Endothelial cell of umbilical vein (primary cell): ENCODE measurements at regions not wholly inside any gene's neighbourhood (a gene's known extent, or its start where the extent isn't known, plus 50 kb on each side); places are given as distances from the start of the nearest gene placed in this dataset.

Experiments
- BruUV-seq: library from RNA; stranded (reverse); fragments of 400-500 nt; replicated peaks from 2 replicates; lab custom pipeline; 2021; lab: Mats Ljungman, UMichigan
- CTCF ChIA-PET: fragments of 300-600, 350-600 bp; sonication (Branson Sonifier 250); formaldehyde crosslinking; loops from one replicate; lab custom pipeline; 2021; ENCODE audit warnings: antibody characterized with exemption, inconsistent platforms; lab: Charles Lee
- POLR2A ChIA-PET: fragments of 300-600, 350-600 bp; sonication (Branson Sonifier 250); formaldehyde crosslinking; loops from one replicate; lab custom pipeline; 2021; ENCODE audit warnings: antibody characterized with exemption, inconsistent platforms; lab: Charles Lee
- DNase-seq: peaks from one replicate; pipeline ENCODE4 v3.0.0-alpha.2; 2011; ENCODE audit warnings: low read depth, low spot score
- FAIRE-seq: peaks from 2 replicates; lab custom pipeline; 2011; peaks lifted over from hg19 to GRCh38; lab: Jason Lieb, UNC
- H2AFZ ChIP-seq: 2 replicates; pipeline ENCODE4 v1.6.0; 2012; ENCODE audit warnings: low read depth, low read length, control low read depth, inconsistent platforms
- H3K27ac ChIP-seq: 2 replicates; pipeline ENCODE4 v1.5.1; 2011; ENCODE audit warnings: low read depth, mild to moderate bottlenecking, control low read depth, low read length, moderate library complexity; ENCODE audit not compliant: insufficient read depth
- H3K27me3 ChIP-seq, 2 experiments: 2 replicates each; pipeline versions ENCODE4 v1.6.0 to v1.6.1; 2011; ENCODE audit warnings: low read length in 2 of 2, mixed read lengths in 1 of 2; ENCODE audit not compliant: control insufficient read depth in 2 of 2, insufficient read depth in 2 of 2
- H3K36me3 ChIP-seq, 2 experiments: 2 replicates in 1 of 2; 3 replicates in 1 of 2; pipeline ENCODE4 v1.5.1; 2011; ENCODE audit warnings: low read length in 2 of 2, mild to moderate bottlenecking in 1 of 2, moderate library complexity in 1 of 2; ENCODE audit not compliant: control insufficient read depth in 2 of 2, insufficient read depth in 2 of 2; ENCODE audit errors: extremely low read depth in 1 of 2
- H3K4me1 ChIP-seq: 3 replicates; pipeline ENCODE4 v1.5.1; 2011; ENCODE audit warnings: mild to moderate bottlenecking, low read length; ENCODE audit not compliant: control insufficient read depth, insufficient read depth; ENCODE audit errors: extremely low read depth
- H3K4me2 ChIP-seq: 2 replicates; pipeline ENCODE4 v1.6.1; 2011; ENCODE audit warnings: low read length, control low read depth, mixed read lengths; ENCODE audit not compliant: insufficient read depth
- H3K4me3 ChIP-seq, 3 experiments: fragments of 200-600 bp in 1 of 3; sonication (generic), shearing (Covaris generic) in 1 of 3; replicated peaks in 1 of 3; 2 replicates each; pipeline ENCODE4 v1.5.1; 2011 to 2016; ENCODE audit warnings: control low read depth in 3 of 3, low read length in 3 of 3, mild to moderate bottlenecking in 2 of 3, inconsistent platforms in 1 of 3, low read depth in 1 of 3, moderate library complexity in 1 of 3; ENCODE audit not compliant: insufficient read depth in 1 of 3
- H3K79me2 ChIP-seq: 2 replicates; pipeline ENCODE4 v1.6.0; 2012; ENCODE audit warnings: low read length, inconsistent platforms; ENCODE audit not compliant: control insufficient read depth, insufficient read depth
- H3K9ac ChIP-seq: replicated peaks from 2 replicates; pipeline ENCODE3; 2011; ENCODE audit warnings: low read length, control low read depth; ENCODE audit not compliant: insufficient read depth; ENCODE audit errors: extremely low read depth
- H3K9me1 ChIP-seq: replicated peaks from 3 replicates; pipeline ENCODE4 v1.6.0; 2011; ENCODE audit warnings: mild to moderate bottlenecking, low read length; ENCODE audit not compliant: control insufficient read depth, insufficient read depth; ENCODE audit errors: extremely low read depth
- H3K9me3 ChIP-seq: replicated peaks from 2 replicates; pipeline ENCODE4 v1.5.1; 2012; ENCODE audit warnings: low read length, inconsistent platforms; ENCODE audit not compliant: control insufficient read depth, insufficient read depth
- H4K20me1 ChIP-seq: replicated peaks from 2 replicates; pipeline ENCODE3; 2011; ENCODE audit warnings: mild to moderate bottlenecking, low read length; ENCODE audit not compliant: control insufficient read depth, insufficient read depth; ENCODE audit errors: extremely low read depth
- EZH2 ChIP-seq: IDR thresholded peaks from 2 replicates; pipeline ENCODE4 v1.6.1; 2012; ENCODE audit warnings: borderline replicate concordance, low read depth, mild to moderate bottlenecking, moderate library complexity, low read length, inconsistent platforms; ENCODE audit not compliant: severe bottlenecking
- FOS ChIP-seq: IDR thresholded peaks from 2 replicates; pipeline ENCODE4 v1.6.1; 2011; ENCODE audit warnings: mild to moderate bottlenecking, low read length, moderate library complexity, borderline replicate concordance; ENCODE audit not compliant: insufficient read depth
- GATA2 ChIP-seq: IDR thresholded peaks from 2 replicates; pipeline ENCODE4 v1.7.0; 2011; ENCODE audit warnings: low read depth, mild to moderate bottlenecking, moderate library complexity, mixed read lengths, low read length; ENCODE audit not compliant: insufficient read length, insufficient read depth
- JUN ChIP-seq: IDR thresholded peaks from 2 replicates; pipeline ENCODE4 v1.6.1; 2011; ENCODE audit warnings: borderline replicate concordance, low read depth; ENCODE audit not compliant: insufficient read length, insufficient read depth
- MYC ChIP-seq: IDR thresholded peaks from one replicate; pipeline ENCODE4 v1.6.1; 2011; ENCODE audit warnings: mild to moderate bottlenecking, low read depth, low read length
- POLR2A ChIP-seq: IDR thresholded peaks from 2 replicates; pipeline ENCODE4 v1.6.1; 2012; ENCODE audit warnings: low read depth, mild to moderate bottlenecking, control low read depth, low read length
- POLR2AphosphoS5 ChIP-seq: IDR thresholded peaks from 2 replicates; pipeline ENCODE4 v1.6.1; 2012; ENCODE audit warnings: low read depth, mild to moderate bottlenecking, control low read depth, low read length, moderate library complexity; ENCODE audit not compliant: insufficient read depth
- dilution Hi-C: fragments of 300-500 bp; cut with MboI; formaldehyde crosslinking; loops from one replicate; pipeline ENCODE4 v1.15.0; 2019; ENCODE audit warnings: low sequenced_read_pairs; ENCODE audit not compliant: extremely low pct_ligation_motif_present
- intact Hi-C: fragments of 100-400 bp; cut with micrococcal nuclease; formaldehyde crosslinking; loops from one replicate; pipeline ENCODE4 v1.10.0; 2022
- TF ChIP-seq, protein P1 (sequence below), 2 donors: IDR thresholded peaks; 1 replicate in 1 of 2; 2 replicates in 1 of 2; pipeline ENCODE4 v1.5.1; 2011; ENCODE audit warnings: low read length in 2 of 2, mild to moderate bottlenecking in 2 of 2, moderate library complexity in 2 of 2, control low read depth in 1 of 2, inconsistent platforms in 1 of 2, low read depth in 1 of 2; ENCODE audit not compliant: insufficient read depth in 1 of 2; ENCODE audit errors: extremely low read depth in 1 of 2
- TF ChIP-seq, protein P2 (sequence below): IDR thresholded peaks from 2 replicates; pipeline ENCODE4 v1.6.1; 2011; ENCODE audit not compliant: insufficient read depth, insufficient read length

DNA sequence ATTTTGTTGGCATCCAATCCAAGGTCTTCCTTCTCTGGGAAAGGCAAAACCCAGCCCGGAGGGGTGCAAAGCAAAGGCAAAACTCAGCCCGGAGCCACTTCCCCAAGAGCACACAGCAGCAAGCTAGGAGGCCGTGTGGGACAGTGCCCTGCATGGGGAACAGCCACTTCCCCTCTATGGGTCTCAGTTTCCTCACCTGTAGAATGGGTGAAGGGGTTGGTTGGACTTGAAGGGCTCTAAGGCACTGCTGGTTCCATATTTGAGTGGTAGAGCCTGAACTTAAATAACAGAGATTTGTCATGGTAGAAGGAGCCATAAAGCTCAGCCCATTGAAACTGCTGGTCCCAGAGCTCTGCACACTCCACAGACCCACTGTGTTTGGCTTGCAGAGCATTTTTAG is 51.3 kb upstream of the CCDC167 start:
- Histone ChIP-seq H4K20me1 (no peaks in the 10 kb centered on the region), H3K36me3 (no peaks in the 10 kb centered on the region), H3K27me3 (no peaks in the 10 kb centered on the region), H3K9ac (no peak overlapping the region), H3K4me3 (no peak overlapping the region), H2AFZ (no peak overlapping the region), H3K9me1 (no peaks in the 10 kb centered on the region), H3K9me3 (no peaks in the 10 kb centered on the region), H3K79me2 (no peaks in the 10 kb centered on the region), H3K4me2 (no peak overlapping the region), H3K27ac (no peak overlapping the region), H3K4me1 (peaks cover 36% of the 10 kb centered on the region)
- FAIRE-seq (no peak), DNase-seq (no peak)
- TF ChIP-seq GATA2 = no peak
- no peak for TF ChIP-seq EZH2
- no peak for TF ChIP-seq POLR2A
- TF ChIP-seq, protein P1, sequence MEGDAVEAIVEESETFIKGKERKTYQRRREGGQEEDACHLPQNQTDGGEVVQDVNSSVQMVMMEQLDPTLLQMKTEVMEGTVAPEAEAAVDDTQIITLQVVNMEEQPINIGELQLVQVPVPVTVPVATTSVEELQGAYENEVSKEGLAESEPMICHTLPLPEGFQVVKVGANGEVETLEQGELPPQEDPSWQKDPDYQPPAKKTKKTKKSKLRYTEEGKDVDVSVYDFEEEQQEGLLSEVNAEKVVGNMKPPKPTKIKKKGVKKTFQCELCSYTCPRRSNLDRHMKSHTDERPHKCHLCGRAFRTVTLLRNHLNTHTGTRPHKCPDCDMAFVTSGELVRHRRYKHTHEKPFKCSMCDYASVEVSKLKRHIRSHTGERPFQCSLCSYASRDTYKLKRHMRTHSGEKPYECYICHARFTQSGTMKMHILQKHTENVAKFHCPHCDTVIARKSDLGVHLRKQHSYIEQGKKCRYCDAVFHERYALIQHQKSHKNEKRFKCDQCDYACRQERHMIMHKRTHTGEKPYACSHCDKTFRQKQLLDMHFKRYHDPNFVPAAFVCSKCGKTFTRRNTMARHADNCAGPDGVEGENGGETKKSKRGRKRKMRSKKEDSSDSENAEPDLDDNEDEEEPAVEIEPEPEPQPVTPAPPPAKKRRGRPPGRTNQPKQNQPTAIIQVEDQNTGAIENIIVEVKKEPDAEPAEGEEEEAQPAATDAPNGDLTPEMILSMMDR (IDR thresholded peaks at IDR 0.05; ENCODE audit: extremely low read depth in 1 of 2, insufficient read depth in 1 of 2, low read depth in 1 of 2, low read length in 2 of 2) = no peak
- TF ChIP-seq, protein P2, sequence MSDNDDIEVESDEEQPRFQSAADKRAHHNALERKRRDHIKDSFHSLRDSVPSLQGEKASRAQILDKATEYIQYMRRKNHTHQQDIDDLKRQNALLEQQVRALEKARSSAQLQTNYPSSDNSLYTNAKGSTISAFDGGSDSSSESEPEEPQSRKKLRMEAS = no peak
- no peak for TF ChIP-seq MYC
- no peak for TF ChIP-seq FOS
- TF ChIP-seq JUN = no peak
- TF ChIP-seq POLR2AphosphoS5 = no peak
- no TSS peak for BruUV-seq
- intact Hi-C loops = loop anchor here (5.0 kb wide), 3 partner anchors 54 to 224 kb away; partner anchors contain the start of gene CCDC167
- dilution Hi-C loops = no loop called here
- CTCF ChIA-PET = no interaction called here
- POLR2A ChIA-PET = no interaction called here
